ENCODE measurements at regions not wholly inside any gene's neighbourhood (a gene's known extent, or its start where the extent isn't known, plus 50 kb on each side); places are given as distances from the start of the nearest gene placed in this dataset.
"Not testable (repeated sequence)": the region's sequence is repeated elsewhere in the genome, so short reads cannot be mapped to it uniquely, and the experiment has no call there.

GRCh38 chr20:40634891-40635290 is 54.1 kb downstream of the MAFB start:
- intact Hi-C loops (cut with DNase I) = loop anchor here in 1 of 2 donors (5.0 kb wide), 1 partner anchor 1503 kb away; no protein-coding TSS in a partner anchor
- DNase-seq (ENCODE audit: low spot score) = no peak

- DNase-seq (ENCODE audit: low spot score) = no peak
- intact Hi-C loops (cut with DNase I) = no loop called here
These were observed 55.7 kb downstream of the MAFB start for GRCh38 chr20:40633123-40633850.

GRCh38 chr20:40632346-40632976 is 56.6 kb downstream of the MAFB start:
- intact Hi-C loops (cut with DNase I) = no loop called here
- no peak for DNase-seq (ENCODE audit: low spot score)

- DNase-seq (ENCODE audit: low spot score) = no peak
- intact Hi-C loops (cut with DNase I) = no loop called here
These were observed 57.9 kb downstream of the MAFB start for GRCh38 chr20:40631119-40631631.

- intact Hi-C loops (cut with DNase I) = no loop called here
These were observed 58.3 kb downstream of the MAFB start for GRCh38 chr20:40630713-40631112.

GRCh38 chr20:40630099-40630498 is 58.9 kb downstream of the MAFB start:
- intact Hi-C loops (cut with DNase I) = no loop called here
- no peak for DNase-seq (ENCODE audit: low spot score)

More at GRCh38 chr20:40630713-40631112, 58.3 kb downstream of the MAFB start:
- no peak for DNase-seq (ENCODE audit: low spot score)

- intact Hi-C loops (cut with DNase I) = no loop called here
- no peak for DNase-seq (ENCODE audit: low spot score)
These were observed 60.2 kb downstream of the MAFB start for GRCh38 chr20:40628877-40629276.

GRCh38 chr20:40619053-40619452 is 70.0 kb downstream of the MAFB start:
- DNase-seq (ENCODE audit: low spot score); intact Hi-C loops (cut with DNase I): not testable (repeated sequence)

GRCh38 chr20:40617594-40617993 is 71.4 kb downstream of the MAFB start:
- intact Hi-C loops (cut with DNase I) = no loop called here

GRCh38 chr20:40612837-40613236 is 76.2 kb downstream of the MAFB start:
- intact Hi-C loops (cut with DNase I) = no loop called here
- DNase-seq (ENCODE audit: low spot score) = no peak

More at GRCh38 chr20:40617594-40617993, 71.4 kb downstream of the MAFB start:
- no peak for DNase-seq (ENCODE audit: low spot score)

- no peak for DNase-seq (ENCODE audit: low spot score)
- intact Hi-C loops (cut with DNase I) = no loop called here
These were observed 76.8 kb downstream of the MAFB start for GRCh38 chr20:40612247-40612646.

- intact Hi-C loops (cut with DNase I) = no loop called here
- no peak for DNase-seq (ENCODE audit: low spot score)
These were observed 78.3 kb downstream of the MAFB start for GRCh38 chr20:40610730-40611129.

- intact Hi-C loops (cut with DNase I) = no loop called here
- no peak for DNase-seq (ENCODE audit: low spot score)
These were observed 81.1 kb downstream of the MAFB start for GRCh38 chr20:40607927-40608326.

- no peak for DNase-seq (ENCODE audit: low spot score)
These were observed 82.4 kb downstream of the MAFB start for GRCh38 chr20:40606660-40607059.

GRCh38 chr20:40606237-40606636 is 82.8 kb downstream of the MAFB start:
- intact Hi-C loops (cut with DNase I) = no loop called here
- no peak for DNase-seq (ENCODE audit: low spot score)

More at GRCh38 chr20:40606660-40607059, 82.4 kb downstream of the MAFB start:
- intact Hi-C loops (cut with DNase I) = no loop called here

- intact Hi-C loops (cut with DNase I) = no loop called here
- no peak for DNase-seq (ENCODE audit: low spot score)
These were observed 84.6 kb downstream of the MAFB start for GRCh38 chr20:40604416-40604815.

- intact Hi-C loops (cut with DNase I) = no loop called here
- DNase-seq (ENCODE audit: low spot score) = no peak
These were observed 85.9 kb downstream of the MAFB start for GRCh38 chr20:40603057-40603651.

- DNase-seq (ENCODE audit: low spot score) = no peak
- intact Hi-C loops (cut with DNase I) = no loop called here
These were observed 86.7 kb downstream of the MAFB start for GRCh38 chr20:40602381-40602780.

GRCh38 chr20:40600441-40601219 is 88.4 kb downstream of the MAFB start:
- intact Hi-C loops (cut with DNase I) = no loop called here
- no peak for DNase-seq (ENCODE audit: low spot score)

- no peak for DNase-seq (ENCODE audit: low spot score)
These were observed 89.0 kb downstream of the MAFB start for GRCh38 chr20:40599987-40600386.

More at GRCh38 chr20:40599987-40600386, 89.0 kb downstream of the MAFB start:
- intact Hi-C loops (cut with DNase I) = no loop called here
